Erythroblast (primary cell): ENCODE measurements at regions not wholly inside any gene's neighbourhood (a gene's known extent, or its start where the extent isn't known, plus 50 kb on each side); places are given as distances from the start of the nearest gene placed in this dataset.

Experiments
- GATA1 ChIP-seq: IDR thresholded peaks from 2 replicates; pipeline ENCODE4 v1.6.1; 2011; ENCODE audit warnings: low read depth, mild to moderate bottlenecking, control low read depth, low read length, moderate library complexity
- POLR2A ChIP-seq: IDR thresholded peaks from 2 replicates; pipeline ENCODE4 v1.6.1; 2011; ENCODE audit warnings: mild to moderate bottlenecking, low read length

DNA sequence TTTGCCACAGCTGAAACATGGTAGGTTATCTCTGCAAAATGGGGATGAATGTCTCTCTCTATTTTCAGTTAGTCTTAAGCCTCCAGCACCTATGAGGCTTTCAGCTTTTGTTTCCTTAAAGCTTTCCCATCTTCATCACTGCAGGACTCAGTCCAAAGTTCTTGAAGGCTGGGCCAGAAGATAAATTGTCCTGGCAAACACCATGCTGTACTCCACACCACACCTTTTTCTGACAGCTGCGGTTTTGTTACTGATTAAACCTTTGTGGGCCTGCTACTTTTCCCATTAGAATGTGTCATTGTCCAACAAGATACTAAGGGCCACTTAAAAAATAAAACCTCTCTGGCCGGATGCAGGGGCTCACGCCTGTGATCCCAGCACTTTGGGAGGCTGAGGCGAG, 87.2 kb upstream of the A1CF start:
- TF ChIP-seq POLR2A (no peak), GATA1 (no peak)
